ENCODE measurements at regions not wholly inside any gene's neighbourhood (a gene's known extent, or its start where the extent isn't known, plus 50 kb on each side); places are given as distances from the start of the nearest gene placed in this dataset.

DNA sequence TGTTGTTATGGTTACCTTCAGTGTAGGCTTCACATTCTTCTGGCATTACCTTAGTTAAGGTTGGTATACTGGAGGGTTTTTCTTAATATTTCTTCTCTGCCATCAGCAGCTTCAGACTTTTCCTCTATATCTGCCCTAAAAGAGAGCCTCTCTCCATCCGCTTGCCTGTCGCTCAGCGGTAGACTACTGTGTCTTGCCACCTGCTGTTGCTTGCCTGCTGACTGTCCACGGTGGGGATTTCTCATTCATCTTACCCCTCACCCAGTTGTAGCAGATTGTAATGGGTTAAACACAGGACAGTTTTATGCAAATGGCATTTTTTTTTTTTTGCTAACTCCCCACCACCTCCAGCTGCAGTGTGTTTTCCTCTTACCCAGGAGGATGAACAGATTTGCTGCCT is 577.2 kb downstream of the SLITRK5 start:
- no peak for TF ChIP-seq POLR2AphosphoS5 (IDR thresholded peaks at IDR 0.05)
- TF ChIP-seq, protein P1, sequence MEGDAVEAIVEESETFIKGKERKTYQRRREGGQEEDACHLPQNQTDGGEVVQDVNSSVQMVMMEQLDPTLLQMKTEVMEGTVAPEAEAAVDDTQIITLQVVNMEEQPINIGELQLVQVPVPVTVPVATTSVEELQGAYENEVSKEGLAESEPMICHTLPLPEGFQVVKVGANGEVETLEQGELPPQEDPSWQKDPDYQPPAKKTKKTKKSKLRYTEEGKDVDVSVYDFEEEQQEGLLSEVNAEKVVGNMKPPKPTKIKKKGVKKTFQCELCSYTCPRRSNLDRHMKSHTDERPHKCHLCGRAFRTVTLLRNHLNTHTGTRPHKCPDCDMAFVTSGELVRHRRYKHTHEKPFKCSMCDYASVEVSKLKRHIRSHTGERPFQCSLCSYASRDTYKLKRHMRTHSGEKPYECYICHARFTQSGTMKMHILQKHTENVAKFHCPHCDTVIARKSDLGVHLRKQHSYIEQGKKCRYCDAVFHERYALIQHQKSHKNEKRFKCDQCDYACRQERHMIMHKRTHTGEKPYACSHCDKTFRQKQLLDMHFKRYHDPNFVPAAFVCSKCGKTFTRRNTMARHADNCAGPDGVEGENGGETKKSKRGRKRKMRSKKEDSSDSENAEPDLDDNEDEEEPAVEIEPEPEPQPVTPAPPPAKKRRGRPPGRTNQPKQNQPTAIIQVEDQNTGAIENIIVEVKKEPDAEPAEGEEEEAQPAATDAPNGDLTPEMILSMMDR (IDR thresholded peaks at IDR 0.05), result no peak
- TF ChIP-seq POLR2A (IDR thresholded peaks at IDR 0.05), result no peak

All from prostate gland (tissue), 2 donors.